Epithelial cell of proximal tubule (primary cell): ENCODE measurements at regions not wholly inside any gene's neighbourhood (a gene's known extent, or its start where the extent isn't known, plus 50 kb on each side); places are given as distances from the start of the nearest gene placed in this dataset.

Source experiments
- DNase-seq: peaks from one replicate; pipeline ENCODE4 v3.0.0-alpha.2; 2011; ENCODE audit warnings: low read depth
- H3K4me3 ChIP-seq: 2 replicates; pipeline ENCODE4 v1.5.1; 2011; ENCODE audit warnings: low read depth, mild to moderate bottlenecking, low read length
- CTCF ChIP-seq: conservative IDR thresholded peaks from 2 replicates; pipeline ENCODE4 v1.5.1; 2012; ENCODE audit warnings: low read depth, mild to moderate bottlenecking, low read length

GRCh38 chr1:165147799-165148198 lies 208.7 kb downstream of the LMX1A start:
- DNase-seq: no peak
- TF ChIP-seq CTCF: no peak
- H3K4me3 ChIP-seq: no peak overlapping the region

- TF ChIP-seq CTCF: peak; percentile 85
- no peak overlapping the region for H3K4me3 ChIP-seq
- peak; percentile 7 for DNase-seq
These were observed 211.6 kb downstream of the LMX1A start for GRCh38 chr1:165144757-165145397.

GRCh38 chr1:165143437-165144065 lies 213.0 kb downstream of the LMX1A start:
- TF ChIP-seq CTCF: peak; percentile 85
- DNase-seq: no peak
- H3K4me3 ChIP-seq: no peak overlapping the region

GRCh38 chr1:165138960-165139359 lies 217.6 kb downstream of the LMX1A start:
- H3K4me3 ChIP-seq: no peak overlapping the region
- no peak for TF ChIP-seq CTCF
- DNase-seq: no peak

- no peak for DNase-seq
- no peak overlapping the region for H3K4me3 ChIP-seq
- no peak for TF ChIP-seq CTCF
These were observed 218.8 kb downstream of the LMX1A start for GRCh38 chr1:165137551-165138316.

GRCh38 chr1:165134431-165134830 lies 222.1 kb downstream of the LMX1A start:
- TF ChIP-seq CTCF: no peak
- no peak overlapping the region for H3K4me3 ChIP-seq
- DNase-seq: no peak
